DOHH2 (cell line): ENCODE measurements at regions not wholly inside any gene's neighbourhood (a gene's known extent, or its start where the extent isn't known, plus 50 kb on each side); places are given as distances from the start of the nearest gene placed in this dataset.

Experiments used
- CTCF ChIP-seq: fragments of 200-600 bp; sonication (generic); IDR thresholded peaks from one replicate; pipeline ENCODE4 v1.5.1; 2014; ENCODE audit warnings: antibody characterized with exemption, mild to moderate bottlenecking, low read depth, low read length; ENCODE audit not compliant: poor library complexity, severe bottlenecking
- EZH2phosphoT487 ChIP-seq: fragments of 200-600 bp; sonication (generic); IDR thresholded peaks from 2 replicates; pipeline ENCODE4 v1.6.1; 2017; ENCODE audit warnings: borderline replicate concordance, mild to moderate bottlenecking, antibody characterized with exemption, low read length, moderate library complexity, mixed read lengths

GRCh38 chr10:78451592-78451991 is 417.9 kb downstream of the RPS24 start:
- no peak for TF ChIP-seq CTCF
- no peak for TF ChIP-seq EZH2phosphoT487
